ENCODE measurements at regions not wholly inside any gene's neighbourhood (a gene's known extent, or its start where the extent isn't known, plus 50 kb on each side); places are given as distances from the start of the nearest gene placed in this dataset.
A peak's percentile ranks its signal among the peaks of the same experiment; 100 is the strongest.

GRCh38 chr15:37246856-37247255 is 146.5 kb upstream of the MEIS2 start:
- Histone ChIP-seq H3K27me3 (ENCODE audit: insufficient read depth) (no peaks in the 10 kb centered on the region), H3K36me3 (replicated peaks in 1 of 2; ENCODE audit: control insufficient read depth in 1 of 2, insufficient read depth in 2 of 2, low read length in 1 of 2) (no peaks in the 10 kb centered on the region), H3K9me2 (no peaks in the 10 kb centered on the region), H3K27ac (ENCODE audit: low read depth in 2 of 2, low read length in 1 of 2) (peak overlapping the region in 1 of 2 experiments; percentile 34; a peak in 1 of 4 replicates), H2AFZ (ENCODE audit: low read depth) (no peak overlapping the region), H3F3A (replicated peaks; ENCODE audit: insufficient read depth) (no peaks in the 10 kb centered on the region), H3K4me2 (no peak overlapping the region), H3K9ac (no peak overlapping the region), H3K9me3 (no peaks in the 10 kb centered on the region), H3K79me2 (ENCODE audit: insufficient read depth) (no peaks in the 10 kb centered on the region), H3K4me3 (ENCODE audit: low read depth in 2 of 2, low read length in 1 of 2) (no peak overlapping the region), H3K4me1 (ENCODE audit: control insufficient read depth in 1 of 2, insufficient read depth in 2 of 2, low read depth in 1 of 2, low read length in 1 of 2) (peaks cover 0 to 3% of the 10 kb centered on the region in 2 experiments; a peak in 2 of 4 replicates), H4K20me1 (ENCODE audit: insufficient read depth) (no peaks in the 10 kb centered on the region)
- no peak for DNase-seq
- no peak for TF ChIP-seq SMC3 (IDR thresholded peaks at IDR 0.05; ENCODE audit: low read depth, low read length)
- TF ChIP-seq SIN3A (IDR thresholded peaks at IDR 0.05; ENCODE audit: borderline replicate concordance, low read depth, low read length): no peak
- TF ChIP-seq GATA2 (CRISPR knock-in tag; IDR thresholded peaks at IDR 0.05): no peak
- no peak for TF ChIP-seq TCF12 (IDR thresholded peaks at IDR 0.05)
- TF ChIP-seq CHD2 (IDR thresholded peaks at IDR 0.05; ENCODE audit: low read length, partially characterized antibody): no peak
- no peak for TF ChIP-seq EZH2phosphoT487 (IDR thresholded peaks at IDR 0.05; ENCODE audit: borderline replicate concordance, low read depth)
- WGBS (ENCODE audit: low lambda C conversion rate): 73% methylated on average over 3 of the region's 3 CpGs
- ChIA-PET CTCF (interaction anchor here (1.1 kb wide), 1 partner anchor 15 kb away, joined by 3 read pairs; no protein-coding TSS in a partner anchor), POLR2A (no interaction called here)

DNA sequence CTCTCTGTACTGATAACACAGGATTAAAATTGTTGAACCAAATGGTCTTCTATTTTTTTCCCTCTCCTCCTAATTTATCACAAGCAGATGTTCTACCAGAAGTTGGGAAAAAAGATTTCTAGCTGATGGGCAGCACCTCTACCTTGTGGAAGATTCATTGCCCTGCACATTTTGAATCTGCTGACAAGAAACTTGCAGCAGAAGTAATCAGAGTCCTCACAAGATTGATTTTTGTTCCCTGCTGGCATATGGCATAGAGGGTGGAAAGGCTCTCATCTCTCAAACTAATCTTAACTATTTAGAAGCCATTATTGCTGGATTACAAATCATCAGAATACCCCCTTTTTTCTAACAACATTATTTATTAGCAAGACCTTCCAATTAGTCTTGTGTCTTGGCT is 148.9 kb upstream of the MEIS2 start:
- H3K27me3 ChIP-seq (ENCODE audit: insufficient read depth): no peaks in the 10 kb centered on the region
- no peaks in the 10 kb centered on the region for H3F3A ChIP-seq (replicated peaks; ENCODE audit: insufficient read depth)
- H2AFZ ChIP-seq (ENCODE audit: low read depth): no peak overlapping the region
- ChIA-PET POLR2A (no interaction called here), CTCF (interaction anchor here (0.7 to 0.9 kb wide), 2 partner anchors 15 to 312 kb away, joined by 3 to 4 read pairs; no protein-coding TSS in a partner anchor)
- no peak overlapping the region for H3K4me2 ChIP-seq
- no peak for DNase-seq
- H3K4me1 ChIP-seq (ENCODE audit: control insufficient read depth in 1 of 2, insufficient read depth in 2 of 2, low read depth in 1 of 2, low read length in 1 of 2): peaks cover 0 to 3% of the 10 kb centered on the region in 2 experiments; a peak in 2 of 4 replicates
- no peak overlapping the region for H3K27ac ChIP-seq (ENCODE audit: low read depth in 2 of 2, low read length in 1 of 2)
- no peak overlapping the region for H3K4me3 ChIP-seq (ENCODE audit: low read depth in 2 of 2, low read length in 1 of 2)
- no peaks in the 10 kb centered on the region for H4K20me1 ChIP-seq (ENCODE audit: insufficient read depth)
- H3K79me2 ChIP-seq (ENCODE audit: insufficient read depth): no peaks in the 10 kb centered on the region
- no peak overlapping the region for H3K9ac ChIP-seq
- H3K36me3 ChIP-seq (replicated peaks in 1 of 2; ENCODE audit: control insufficient read depth in 1 of 2, insufficient read depth in 2 of 2, low read length in 1 of 2): no peaks in the 10 kb centered on the region
- no peaks in the 10 kb centered on the region for H3K9me3 ChIP-seq
- H3K9me2 ChIP-seq: no peaks in the 10 kb centered on the region
- TF ChIP-seq SMC3 (IDR thresholded peaks at IDR 0.05; ENCODE audit: low read depth, low read length) (no peak), MXI1 (IDR thresholded peaks at IDR 0.05; ENCODE audit: low read depth, low read length) (no peak), CHD2 (IDR thresholded peaks at IDR 0.05; ENCODE audit: low read length, partially characterized antibody) (no peak), RCOR1 (IDR thresholded peaks at IDR 0.05; ENCODE audit: low read length) (no peak)

DNA sequence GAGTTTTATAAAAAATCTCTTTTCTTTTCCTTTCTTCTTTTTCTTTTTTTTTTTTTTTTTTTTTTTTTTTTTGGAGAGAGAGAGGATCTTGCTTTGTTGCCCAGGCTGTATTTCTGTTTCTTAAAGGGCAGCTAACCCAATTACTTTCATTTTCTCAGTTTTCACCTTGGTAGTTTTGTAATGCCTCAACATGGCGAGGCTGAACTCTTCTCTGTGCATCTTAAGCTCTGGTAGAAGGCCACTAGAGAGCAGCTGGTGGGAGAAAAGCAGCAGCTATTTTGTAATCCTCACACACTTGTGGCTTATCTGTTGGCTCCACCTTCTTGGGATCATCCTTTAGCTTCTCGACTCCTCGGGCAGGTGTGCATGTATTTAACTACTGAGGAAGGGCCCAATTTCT is 152.2 kb upstream of the MEIS2 start:
- Histone ChIP-seq H3K4me3 (ENCODE audit: low read depth in 2 of 2, low read length in 1 of 2) (no peak overlapping the region), H3K4me2 (no peak overlapping the region), H3K27me3 (ENCODE audit: insufficient read depth) (no peaks in the 10 kb centered on the region), H3K9me3 (no peaks in the 10 kb centered on the region), H3K27ac (ENCODE audit: low read depth in 2 of 2, low read length in 1 of 2) (no peak overlapping the region), H3K9me2 (no peaks in the 10 kb centered on the region), H3K79me2 (ENCODE audit: insufficient read depth) (no peaks in the 10 kb centered on the region), H2AFZ (ENCODE audit: low read depth) (peak overlapping the region; percentile 6; the same call in 1 of the 2 replicates), H3F3A (replicated peaks; ENCODE audit: insufficient read depth) (no peaks in the 10 kb centered on the region), H3K4me1 (ENCODE audit: control insufficient read depth in 1 of 2, insufficient read depth in 2 of 2, low read depth in 1 of 2, low read length in 1 of 2) (no peaks in the 10 kb centered on the region), H4K20me1 (ENCODE audit: insufficient read depth) (no peaks in the 10 kb centered on the region), H3K9ac (no peak overlapping the region), H3K36me3 (replicated peaks in 1 of 2; ENCODE audit: control insufficient read depth in 1 of 2, insufficient read depth in 2 of 2, low read length in 1 of 2) (no peaks in the 10 kb centered on the region)
- POLR2A ChIA-PET: no interaction called here
- 72% methylated on average over 3 of the region's 3 CpGs for WGBS (ENCODE audit: low lambda C conversion rate)
- CTCF ChIA-PET: no interaction called here
- DNase-seq: no peak
- TF ChIP-seq TCF12 (IDR thresholded peaks at IDR 0.05): no peak
- TF ChIP-seq CTCF (IDR thresholded peaks at IDR 0.05): no peak
- TF ChIP-seq YY1 (IDR thresholded peaks at IDR 0.05; ENCODE audit: low read depth): no peak
- no peak for TF ChIP-seq JUND (IDR thresholded peaks at IDR 0.05)
- no peak for TF ChIP-seq TAF1 (IDR thresholded peaks at IDR 0.05; ENCODE audit: borderline replicate concordance, low read depth, low read length)
- TF ChIP-seq, protein P1, sequence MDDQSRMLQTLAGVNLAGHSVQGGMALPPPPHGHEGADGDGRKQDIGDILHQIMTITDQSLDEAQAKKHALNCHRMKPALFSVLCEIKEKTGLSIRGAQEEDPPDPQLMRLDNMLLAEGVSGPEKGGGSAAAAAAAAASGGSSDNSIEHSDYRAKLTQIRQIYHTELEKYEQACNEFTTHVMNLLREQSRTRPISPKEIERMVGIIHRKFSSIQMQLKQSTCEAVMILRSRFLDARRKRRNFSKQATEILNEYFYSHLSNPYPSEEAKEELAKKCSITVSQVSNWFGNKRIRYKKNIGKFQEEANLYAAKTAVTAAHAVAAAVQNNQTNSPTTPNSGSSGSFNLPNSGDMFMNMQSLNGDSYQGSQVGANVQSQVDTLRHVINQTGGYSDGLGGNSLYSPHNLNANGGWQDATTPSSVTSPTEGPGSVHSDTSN (IDR thresholded peaks at IDR 0.05): no peak
- TF ChIP-seq GATA2 (CRISPR knock-in tag; IDR thresholded peaks at IDR 0.05): no peak
- no peak for TF ChIP-seq RCOR1 (IDR thresholded peaks at IDR 0.05; ENCODE audit: low read length)
- no peak for TF ChIP-seq NFIC (IDR thresholded peaks at IDR 0.05; ENCODE audit: borderline replicate concordance)
- TF ChIP-seq MXI1 (IDR thresholded peaks at IDR 0.05; ENCODE audit: low read depth, low read length): no peak
- TF ChIP-seq ELF1 (IDR thresholded peaks at IDR 0.05): no peak
- no peak for TF ChIP-seq MEF2A (IDR thresholded peaks at IDR 0.05; ENCODE audit: borderline replicate concordance, low read depth)
- TF ChIP-seq IRF3 (IDR thresholded peaks at IDR 0.05; ENCODE audit: low read depth, low read length): no peak
- TF ChIP-seq RAD21 (IDR thresholded peaks at IDR 0.05; ENCODE audit: low read length): no peak
- TF ChIP-seq RXRA (IDR thresholded peaks at IDR 0.05; ENCODE audit: borderline replicate concordance, low read depth): no peak
- no peak for TF ChIP-seq NRF1 (IDR thresholded peaks at IDR 0.05; ENCODE audit: low read depth, low read length)
- no peak for TF ChIP-seq EZH2phosphoT487 (IDR thresholded peaks at IDR 0.05; ENCODE audit: borderline replicate concordance, low read depth)

Measured in SK-N-SH (cell line).